ENCODE measurements at regions not wholly inside any gene's neighbourhood (a gene's known extent, or its start where the extent isn't known, plus 50 kb on each side); places are given as distances from the start of the nearest gene placed in this dataset.

DNA sequence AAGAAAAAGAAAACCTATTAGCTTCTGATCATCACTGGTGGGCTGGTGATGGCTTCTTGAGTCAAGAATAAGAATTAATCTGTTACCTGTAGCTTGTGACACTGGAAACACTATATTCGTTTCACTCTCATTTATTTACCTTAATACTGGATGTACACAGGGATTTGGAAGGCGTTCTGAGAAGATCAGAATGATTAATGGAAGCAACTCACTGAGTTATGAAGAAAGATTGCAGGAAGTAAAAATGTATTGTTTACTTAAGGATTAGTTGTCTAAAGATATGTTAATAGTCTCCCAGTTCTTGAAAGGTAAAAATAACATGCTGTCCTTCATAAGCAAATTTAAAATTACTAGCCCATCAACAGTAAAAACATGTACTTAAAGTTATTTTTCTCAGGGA, 644.9 kb upstream of the NCAM2 start:
- Histone ChIP-seq H3K27me3 (ENCODE audit: control insufficient read depth, insufficient read depth, low read length, poor library complexity, severe bottlenecking) (no peaks in the 10 kb centered on the region), H3K4me1 (ENCODE audit: control insufficient read depth, insufficient read depth, low read length) (no peaks in the 10 kb centered on the region), H3K9me3 (ENCODE audit: control insufficient read depth, low read length) (no peaks in the 10 kb centered on the region), H3K36me3 (ENCODE audit: control insufficient read depth, insufficient read depth, low read length) (no peaks in the 10 kb centered on the region), H3K4me3 (ENCODE audit: low read length) (no peak overlapping the region), H3K27ac (ENCODE audit: low read depth, low read length) (no peak overlapping the region), H3K9ac (ENCODE audit: extremely low read depth, low read length, poor library complexity, severe bottlenecking) (no peak overlapping the region)
- Mint-ChIP-seq H3K4me3 (no peak overlapping the region), H3K27me3 (ENCODE audit: insufficient read depth) (no peaks in the 10 kb centered on the region), H3K36me3 (ENCODE audit: low read depth) (no peaks in the 10 kb centered on the region), H3K27ac (no peak overlapping the region), H3K4me1 (peaks cover 6% of the 10 kb centered on the region), H3K9me3 (no peaks in the 10 kb centered on the region)
- TF ChIP-seq, protein P1, sequence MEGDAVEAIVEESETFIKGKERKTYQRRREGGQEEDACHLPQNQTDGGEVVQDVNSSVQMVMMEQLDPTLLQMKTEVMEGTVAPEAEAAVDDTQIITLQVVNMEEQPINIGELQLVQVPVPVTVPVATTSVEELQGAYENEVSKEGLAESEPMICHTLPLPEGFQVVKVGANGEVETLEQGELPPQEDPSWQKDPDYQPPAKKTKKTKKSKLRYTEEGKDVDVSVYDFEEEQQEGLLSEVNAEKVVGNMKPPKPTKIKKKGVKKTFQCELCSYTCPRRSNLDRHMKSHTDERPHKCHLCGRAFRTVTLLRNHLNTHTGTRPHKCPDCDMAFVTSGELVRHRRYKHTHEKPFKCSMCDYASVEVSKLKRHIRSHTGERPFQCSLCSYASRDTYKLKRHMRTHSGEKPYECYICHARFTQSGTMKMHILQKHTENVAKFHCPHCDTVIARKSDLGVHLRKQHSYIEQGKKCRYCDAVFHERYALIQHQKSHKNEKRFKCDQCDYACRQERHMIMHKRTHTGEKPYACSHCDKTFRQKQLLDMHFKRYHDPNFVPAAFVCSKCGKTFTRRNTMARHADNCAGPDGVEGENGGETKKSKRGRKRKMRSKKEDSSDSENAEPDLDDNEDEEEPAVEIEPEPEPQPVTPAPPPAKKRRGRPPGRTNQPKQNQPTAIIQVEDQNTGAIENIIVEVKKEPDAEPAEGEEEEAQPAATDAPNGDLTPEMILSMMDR (conservative IDR thresholded peaks at IDR 0.05), result no peak
- no peak for DNase-seq
- 85% methylated on average over 2 of the region's 2 CpGs; no CpG with 5 or more reads in 1 of the 2 experiments for WGBS, 2 experiments (ENCODE audit: insufficient coverage in 1 of 2, insufficient read length in 1 of 2)

- H3K9me3 ChIP-seq (ENCODE audit: control insufficient read depth, low read length), result no peaks in the 10 kb centered on the region
- H3K4me3 ChIP-seq (ENCODE audit: low read length), result no peak overlapping the region
- H3K27me3 ChIP-seq (ENCODE audit: control insufficient read depth, insufficient read depth, low read length, poor library complexity, severe bottlenecking), result no peaks in the 10 kb centered on the region
- H3K9ac ChIP-seq (ENCODE audit: extremely low read depth, low read length, poor library complexity, severe bottlenecking), result no peak overlapping the region
- H3K9me3 Mint-ChIP-seq, result no peaks in the 10 kb centered on the region
- no peak overlapping the region for H3K27ac ChIP-seq (ENCODE audit: low read depth, low read length)
- H3K36me3 ChIP-seq (ENCODE audit: control insufficient read depth, insufficient read depth, low read length), result no peaks in the 10 kb centered on the region
- TF ChIP-seq, protein P1 (conservative IDR thresholded peaks at IDR 0.05), result no peak
- no peaks in the 10 kb centered on the region for H3K27me3 Mint-ChIP-seq (ENCODE audit: insufficient read depth)
- DNase-seq, result no peak
- WGBS, 2 experiments (ENCODE audit: insufficient coverage in 1 of 2, insufficient read length in 1 of 2), result 94 to 100% methylated on average over 2 to 4 of the region's 4 CpGs
- no peak overlapping the region for H3K27ac Mint-ChIP-seq
- no peaks in the 10 kb centered on the region for H3K4me1 Mint-ChIP-seq
- no peaks in the 10 kb centered on the region for H3K36me3 Mint-ChIP-seq (ENCODE audit: low read depth)
- no peak overlapping the region for H3K4me3 Mint-ChIP-seq
- no peaks in the 10 kb centered on the region for H3K4me1 ChIP-seq (ENCODE audit: control insufficient read depth, insufficient read depth, low read length)
Observed at GRCh38 chr21:20373031-20373430, 625.2 kb upstream of the NCAM2 start.

- no peaks in the 10 kb centered on the region for H3K9me3 Mint-ChIP-seq
- no peak overlapping the region for H3K4me3 Mint-ChIP-seq
- no peaks in the 10 kb centered on the region for H3K4me1 Mint-ChIP-seq
- H3K27me3 Mint-ChIP-seq (ENCODE audit: insufficient read depth), result no peaks in the 10 kb centered on the region
- no peak for DNase-seq
- H3K27ac Mint-ChIP-seq, result no peak overlapping the region
- Histone ChIP-seq H3K27ac (ENCODE audit: low read depth, low read length) (no peak overlapping the region), H3K36me3 (ENCODE audit: control insufficient read depth, insufficient read depth, low read length) (no peaks in the 10 kb centered on the region), H3K27me3 (ENCODE audit: control insufficient read depth, insufficient read depth, low read length, poor library complexity, severe bottlenecking) (no peaks in the 10 kb centered on the region), H3K9ac (ENCODE audit: extremely low read depth, low read length, poor library complexity, severe bottlenecking) (no peak overlapping the region), H3K4me1 (ENCODE audit: control insufficient read depth, insufficient read depth, low read length) (no peaks in the 10 kb centered on the region), H3K4me3 (ENCODE audit: low read length) (no peak overlapping the region), H3K9me3 (ENCODE audit: control insufficient read depth, low read length) (no peaks in the 10 kb centered on the region)
- H3K36me3 Mint-ChIP-seq (ENCODE audit: low read depth), result no peaks in the 10 kb centered on the region
- TF ChIP-seq, protein P1 (conservative IDR thresholded peaks at IDR 0.05), result no peak
- 83 to 90% methylated on average over 1 of the region's 1 CpG for WGBS, 2 experiments (ENCODE audit: insufficient coverage in 1 of 2, insufficient read length in 1 of 2)
Observed at GRCh38 chr21:20377250-20377649, 621.0 kb upstream of the NCAM2 start.

All from endodermal cell (in vitro differentiated cells).